ENCODE measurements at regions not wholly inside any gene's neighbourhood (a gene's known extent, or its start where the extent isn't known, plus 50 kb on each side); places are given as distances from the start of the nearest gene placed in this dataset.

DNA sequence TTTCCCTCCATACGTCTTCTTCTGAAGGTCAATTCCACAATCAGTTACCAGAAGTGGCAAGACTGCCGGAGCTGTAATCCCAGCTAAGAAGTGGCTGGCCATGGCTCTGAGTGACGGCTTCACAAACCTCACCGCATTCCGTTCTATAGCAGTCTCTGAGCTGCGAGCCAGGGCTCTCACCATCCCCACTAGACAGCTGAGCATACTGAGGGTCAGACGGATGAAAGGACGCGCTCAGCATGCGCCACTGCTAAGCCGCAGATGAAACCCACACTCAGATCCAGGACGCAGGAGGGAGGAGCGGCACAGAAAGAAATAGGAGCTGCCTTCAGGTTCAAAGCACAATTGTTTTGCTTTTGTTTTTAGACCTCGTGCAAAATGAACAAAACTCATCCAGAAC, 97.9 kb downstream of the ANKRD60 start:
- no peak overlapping the region for H3K4me3 ChIP-seq
- H3K27ac ChIP-seq = no peak overlapping the region
- TF ChIP-seq, protein P1, sequence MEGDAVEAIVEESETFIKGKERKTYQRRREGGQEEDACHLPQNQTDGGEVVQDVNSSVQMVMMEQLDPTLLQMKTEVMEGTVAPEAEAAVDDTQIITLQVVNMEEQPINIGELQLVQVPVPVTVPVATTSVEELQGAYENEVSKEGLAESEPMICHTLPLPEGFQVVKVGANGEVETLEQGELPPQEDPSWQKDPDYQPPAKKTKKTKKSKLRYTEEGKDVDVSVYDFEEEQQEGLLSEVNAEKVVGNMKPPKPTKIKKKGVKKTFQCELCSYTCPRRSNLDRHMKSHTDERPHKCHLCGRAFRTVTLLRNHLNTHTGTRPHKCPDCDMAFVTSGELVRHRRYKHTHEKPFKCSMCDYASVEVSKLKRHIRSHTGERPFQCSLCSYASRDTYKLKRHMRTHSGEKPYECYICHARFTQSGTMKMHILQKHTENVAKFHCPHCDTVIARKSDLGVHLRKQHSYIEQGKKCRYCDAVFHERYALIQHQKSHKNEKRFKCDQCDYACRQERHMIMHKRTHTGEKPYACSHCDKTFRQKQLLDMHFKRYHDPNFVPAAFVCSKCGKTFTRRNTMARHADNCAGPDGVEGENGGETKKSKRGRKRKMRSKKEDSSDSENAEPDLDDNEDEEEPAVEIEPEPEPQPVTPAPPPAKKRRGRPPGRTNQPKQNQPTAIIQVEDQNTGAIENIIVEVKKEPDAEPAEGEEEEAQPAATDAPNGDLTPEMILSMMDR (IDR thresholded peaks at IDR 0.05) = no peak
- no peak for TF ChIP-seq POLR2A (IDR thresholded peaks at IDR 0.05)
- H3K27me3 ChIP-seq = peaks cover 3% of the 10 kb centered on the region
- WGBS, 4 donors = 68 to 79% (median 72%) methylated on average over 12 to 14 of the region's 14 CpGs
- DNase-seq = peak in 1 of 7 donors; percentile 33
- H3K36me3 ChIP-seq (replicated peaks in 1 of 2) = no peaks in the 10 kb centered on the region
- intact Hi-C loops (cut with DNase I) = no loop called here
- no peaks in the 10 kb centered on the region for H3K4me1 ChIP-seq (replicated peaks in 1 of 2)
- H3K9me3 ChIP-seq (replicated peaks in 1 of 3) = no peaks in the 10 kb centered on the region

GRCh38 chr20:58130156-58130555, 98.3 kb downstream of the ANKRD60 start:
- WGBS, 4 donors = 81 to 87% (median 82%) methylated on average over 8 of the region's 8 CpGs
- TF ChIP-seq POLR2A (IDR thresholded peaks at IDR 0.05) = no peak
- TF ChIP-seq, protein P1 (IDR thresholded peaks at IDR 0.05) = no peak
- no peak overlapping the region for H3K4me3 ChIP-seq
- H3K36me3 ChIP-seq (replicated peaks in 1 of 2) = no peaks in the 10 kb centered on the region
- no peaks in the 10 kb centered on the region for H3K4me1 ChIP-seq (replicated peaks in 1 of 2)
- no peak overlapping the region for H3K27ac ChIP-seq
- peaks cover 3% of the 10 kb centered on the region for H3K27me3 ChIP-seq
- H3K9me3 ChIP-seq (replicated peaks in 1 of 3) = no peaks in the 10 kb centered on the region
- intact Hi-C loops (cut with DNase I) = no loop called here
- DNase-seq = no peak

- no peak for TF ChIP-seq POLR2A (IDR thresholded peaks at IDR 0.05)
- TF ChIP-seq, protein P1 (IDR thresholded peaks at IDR 0.05) = no peak
- 53 to 61% (median 59%) methylated on average over 9 to 13 of the region's 13 CpGs for WGBS, 4 donors
- no peaks in the 10 kb centered on the region for H3K9me3 ChIP-seq (replicated peaks in 1 of 3)
- H3K27ac ChIP-seq = no peak overlapping the region
- H3K36me3 ChIP-seq (replicated peaks in 1 of 2) = no peaks in the 10 kb centered on the region
- peaks cover 3% of the 10 kb centered on the region for H3K27me3 ChIP-seq
- DNase-seq = no peak
- H3K4me1 ChIP-seq (replicated peaks in 1 of 2) = no peaks in the 10 kb centered on the region
- no peak overlapping the region for H3K4me3 ChIP-seq
- intact Hi-C loops (cut with DNase I) = no loop called here
Measured at GRCh38 chr20:58129721-58130151, 98.7 kb downstream of the ANKRD60 start.

DNA sequence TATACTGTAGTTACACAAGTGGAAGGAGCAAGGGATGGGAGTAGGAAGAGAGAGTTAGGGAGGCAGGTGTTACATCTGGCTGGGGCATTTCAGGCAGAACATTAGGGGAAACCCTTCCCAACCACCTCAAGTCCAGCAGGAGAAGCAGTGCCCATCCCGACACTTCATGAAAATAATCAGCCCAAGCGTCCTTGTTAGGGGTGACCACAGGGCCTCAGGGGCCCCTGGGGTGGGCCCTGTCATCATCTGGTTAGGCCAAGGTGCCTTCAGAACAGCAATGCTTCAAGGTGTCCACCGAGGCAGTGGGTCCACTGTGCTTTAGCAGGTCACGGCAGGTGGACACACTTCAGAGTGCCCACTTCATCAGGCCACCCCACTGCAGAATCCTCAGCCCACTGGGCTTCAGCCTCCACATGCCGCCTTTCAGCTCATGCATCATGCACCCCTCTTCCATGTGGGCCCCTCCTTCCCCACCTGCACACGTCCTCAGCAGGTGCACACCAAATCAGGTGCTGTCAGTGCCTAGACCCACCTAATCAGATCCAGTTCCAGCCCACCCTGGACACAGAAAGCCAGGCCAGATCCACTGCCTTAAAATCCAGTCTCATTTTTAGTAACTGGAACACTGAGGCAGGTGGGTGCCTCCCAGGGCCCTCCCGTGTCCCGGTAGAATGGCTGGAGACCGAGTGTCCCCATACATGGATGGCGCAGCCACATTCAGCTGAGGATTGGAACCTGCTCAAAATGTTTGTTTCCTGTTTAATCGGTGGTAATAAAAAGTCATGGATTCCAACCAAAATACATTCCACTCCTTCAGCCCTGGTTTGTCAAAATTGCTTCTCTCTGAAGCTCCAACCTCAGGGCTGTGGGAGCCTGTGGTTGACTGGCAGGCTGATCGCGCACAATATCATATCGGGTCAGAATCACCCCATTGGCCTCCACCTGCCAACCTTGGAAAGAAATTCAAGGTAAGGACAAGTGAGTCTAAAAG, 99.5 kb downstream of the ANKRD60 start:
- H3K9me3 ChIP-seq (replicated peaks in 1 of 3) = no peaks in the 10 kb centered on the region
- intact Hi-C loops (cut with DNase I) = no loop called here
- DNase-seq = no peak
- no peaks in the 10 kb centered on the region for H3K36me3 ChIP-seq (replicated peaks in 1 of 2)
- no peak overlapping the region for H3K27ac ChIP-seq
- 64 to 78% (median 75%) methylated on average over 10 to 14 of the region's 14 CpGs for WGBS, 4 donors
- peaks cover 3% of the 10 kb centered on the region for H3K27me3 ChIP-seq
- no peaks in the 10 kb centered on the region for H3K4me1 ChIP-seq (replicated peaks in 1 of 2)
- TF ChIP-seq, protein P1 (IDR thresholded peaks at IDR 0.05) = no peak
- no peak for TF ChIP-seq POLR2A (IDR thresholded peaks at IDR 0.05)
- H3K4me3 ChIP-seq = no peak overlapping the region
